SK-N-MC (cell line): ENCODE measurements at regions not wholly inside any gene's neighbourhood (a gene's known extent, or its start where the extent isn't known, plus 50 kb on each side); places are given as distances from the start of the nearest gene placed in this dataset.

Experiments
- EZH2 ChIP-seq: fragments of 200-600 bp; sonication (generic); IDR thresholded peaks from one replicate; pipeline ENCODE4 v1.6.1; 2017; ENCODE audit warnings: antibody characterized with exemption
- FOXP2 ChIP-seq: optimal IDR thresholded peaks from 2 replicates; pipeline ENCODE3; 2011; ENCODE audit warnings: mild to moderate bottlenecking, moderate library complexity; ENCODE audit not compliant: insufficient read depth; ENCODE audit errors: extremely low read length, control extremely low read depth
- POLR2AphosphoS5 ChIP-seq: IDR thresholded peaks from 2 replicates; pipeline ENCODE4 v1.6.1; 2012; ENCODE audit warnings: mild to moderate bottlenecking, low read depth, low read length, borderline replicate concordance

GRCh38 chr7:131077735-131078134 lies 249.9 kb upstream of the MKLN1 start:
- TF ChIP-seq EZH2 (no peak), POLR2AphosphoS5 (no peak), FOXP2 (no peak)
